Right lobe of liver (tissue), 6 donors: ENCODE measurements at regions not wholly inside any gene's neighbourhood (a gene's known extent, or its start where the extent isn't known, plus 50 kb on each side); places are given as distances from the start of the nearest gene placed in this dataset.

ENCODE experiments used
- ATAC-seq, 4 donors: fragments of 200-7000 bp; cut with Tn5 transposase; one replicate each; pipeline ENCODE4 v1.9.1; 2020; ENCODE audit warnings: mild to moderate bottlenecking in 4 of 4, moderate library complexity in 4 of 4
- DNase-seq, 3 donors: peaks; one replicate each; pipeline ENCODE4 v3.0.0-alpha.2; 2020
- H3K27ac ChIP-seq, 3 donors: fragments of 200-600 bp; one replicate each; pipeline ENCODE4 v1.8.0; 2022
- H3K27me3 ChIP-seq, 2 donors: fragments of 200-600 bp; one replicate each; pipeline ENCODE4 v1.8.0; 2022
- H3K36me3 ChIP-seq, 4 donors: fragments of 200-600 bp; sonication (generic) in 1 of 4; one replicate each; pipeline versions ENCODE4 v1.5.1 to v1.8.0; 2017 to 2022; ENCODE audit warnings: control low read depth in 1 of 4
- H3K4me1 ChIP-seq, 4 donors: fragments of 200-600 bp; sonication (generic) in 1 of 4; one replicate each; pipeline versions ENCODE4 v1.5.1 to v1.8.0; 2017 to 2022; ENCODE audit warnings: control low read depth in 1 of 4
- H3K4me3 ChIP-seq, 3 donors: fragments of 200-600 bp; one replicate each; pipeline ENCODE4 v1.8.0; 2022
- H3K9me3 ChIP-seq, 4 donors: fragments of 200-600 bp; sonication (generic) in 1 of 4; one replicate each; pipeline versions ENCODE4 v1.5.1 to v1.8.0; 2017 to 2022; ENCODE audit warnings: control low read depth in 1 of 4
- CTCF ChIP-seq, 4 donors: fragments of 200-600 bp in 3 of 4; fragments of 450-650 bp in 1 of 4; IDR thresholded peaks; one replicate each; pipeline versions ENCODE4 v1.5.1 to v1.8.0; 2016 to 2022; ENCODE audit warnings: antibody characterized with exemption in 4 of 4, mild to moderate bottlenecking in 2 of 4
- POLR2A ChIP-seq: fragments of 450-650 bp; IDR thresholded peaks from one replicate; pipeline ENCODE4 v1.6.1; 2017; ENCODE audit warnings: antibody characterized with exemption, mild to moderate bottlenecking
- WGBS: methylation state at CpG from one replicate; pipeline ENCODE4 v1.1.6; 2018; ENCODE audit warnings: low coverage, low lambda C conversion rate; ENCODE audit not compliant: insufficient coverage; ENCODE audit errors: missing lambda C conversion rate; 5-methylcytosine and 5-hydroxymethylcytosine counted together
- intact Hi-C, 2 donors: fragments of 100-400 bp; cut with DNase I; formaldehyde crosslinking; loops; one replicate each; pipeline versions ENCODE4 v1.11.2 to v1.14.1; 2022
- donor health status: DM: no; HTN: yes; CAD: no.
- donor health status: DM: no; HTN: no; CAD: no.
- donor health status: DM: no; HTN: no; CAD: no.
- donor health status: DM: no; HTN: yes; CAD: no.
- donor health status: DM: no; HTN: yes; CAD: no.

GRCh38 chr18:55811925-55812324 lies 223.9 kb upstream of the TCF4 start:
- ATAC-seq: no peak
- 58% methylated on average over 3 of the region's 3 CpGs for WGBS
- DNase-seq: no peak
- Histone ChIP-seq H3K9me3 (no peaks in the 10 kb centered on the region), H3K27me3 (no peaks in the 10 kb centered on the region), H3K36me3 (no peaks in the 10 kb centered on the region), H3K4me1 (no peaks in the 10 kb centered on the region), H3K4me3 (no peak overlapping the region), H3K27ac (no peak overlapping the region)
- TF ChIP-seq POLR2A (no peak), CTCF (IDR thresholded peaks at IDR 0.05) (no peak)
- intact Hi-C loops: no loop called here

- ATAC-seq: no peak
- no peaks in the 10 kb centered on the region for H3K4me1 ChIP-seq
- no peaks in the 10 kb centered on the region for H3K27me3 ChIP-seq
- no peak for DNase-seq
- 64% methylated on average over 3 of the region's 3 CpGs for WGBS
- TF ChIP-seq POLR2A (no peak), CTCF (IDR thresholded peaks at IDR 0.05) (no peak)
- no peaks in the 10 kb centered on the region for H3K36me3 ChIP-seq
- no peak overlapping the region for H3K4me3 ChIP-seq
- intact Hi-C loops: no loop called here
- no peaks in the 10 kb centered on the region for H3K9me3 ChIP-seq
- no peak overlapping the region for H3K27ac ChIP-seq
Measured at GRCh38 chr18:55805666-55806065, 217.7 kb upstream of the TCF4 start.

GRCh38 chr18:55795101-55795669 lies 207.2 kb upstream of the TCF4 start:
- H3K27ac ChIP-seq: no peak overlapping the region
- TF ChIP-seq CTCF (IDR thresholded peaks at IDR 0.05) (no peak), POLR2A (no peak)

GRCh38 chr18:55794288-55795052 lies 206.5 kb upstream of the TCF4 start:
- Histone ChIP-seq H3K4me3 (no peak overlapping the region), H3K27me3 (no peaks in the 10 kb centered on the region), H3K9me3 (no peaks in the 10 kb centered on the region), H3K4me1 (no peaks in the 10 kb centered on the region), H3K27ac (no peak overlapping the region), H3K36me3 (no peaks in the 10 kb centered on the region)
- DNase-seq (no peak), ATAC-seq (no peak)
- intact Hi-C loops: no loop called here
- TF ChIP-seq CTCF (IDR thresholded peaks at IDR 0.05) (no peak), POLR2A (no peak)
- WGBS: 62% methylated on average over 8 of the region's 8 CpGs

More at GRCh38 chr18:55795101-55795669, 207.2 kb upstream of the TCF4 start:
- no peak overlapping the region for H3K4me3 ChIP-seq
- H3K9me3 ChIP-seq: no peaks in the 10 kb centered on the region
- DNase-seq (no peak), ATAC-seq (no peak)
- intact Hi-C loops: no loop called here
- WGBS: 23% methylated on average over 2 of the region's 2 CpGs
- no peaks in the 10 kb centered on the region for H3K4me1 ChIP-seq
- no peaks in the 10 kb centered on the region for H3K36me3 ChIP-seq
- no peaks in the 10 kb centered on the region for H3K27me3 ChIP-seq
